HK-2 (cell line): ENCODE measurements at regions not wholly inside any gene's neighbourhood (a gene's known extent, or its start where the extent isn't known, plus 50 kb on each side); places are given as distances from the start of the nearest gene placed in this dataset.

Source experiments
- DNase-seq: peaks from one replicate; pipeline ENCODE4 v3.0.0-alpha.2; 2018; ENCODE audit not compliant: unreplicated experiment

DNA sequence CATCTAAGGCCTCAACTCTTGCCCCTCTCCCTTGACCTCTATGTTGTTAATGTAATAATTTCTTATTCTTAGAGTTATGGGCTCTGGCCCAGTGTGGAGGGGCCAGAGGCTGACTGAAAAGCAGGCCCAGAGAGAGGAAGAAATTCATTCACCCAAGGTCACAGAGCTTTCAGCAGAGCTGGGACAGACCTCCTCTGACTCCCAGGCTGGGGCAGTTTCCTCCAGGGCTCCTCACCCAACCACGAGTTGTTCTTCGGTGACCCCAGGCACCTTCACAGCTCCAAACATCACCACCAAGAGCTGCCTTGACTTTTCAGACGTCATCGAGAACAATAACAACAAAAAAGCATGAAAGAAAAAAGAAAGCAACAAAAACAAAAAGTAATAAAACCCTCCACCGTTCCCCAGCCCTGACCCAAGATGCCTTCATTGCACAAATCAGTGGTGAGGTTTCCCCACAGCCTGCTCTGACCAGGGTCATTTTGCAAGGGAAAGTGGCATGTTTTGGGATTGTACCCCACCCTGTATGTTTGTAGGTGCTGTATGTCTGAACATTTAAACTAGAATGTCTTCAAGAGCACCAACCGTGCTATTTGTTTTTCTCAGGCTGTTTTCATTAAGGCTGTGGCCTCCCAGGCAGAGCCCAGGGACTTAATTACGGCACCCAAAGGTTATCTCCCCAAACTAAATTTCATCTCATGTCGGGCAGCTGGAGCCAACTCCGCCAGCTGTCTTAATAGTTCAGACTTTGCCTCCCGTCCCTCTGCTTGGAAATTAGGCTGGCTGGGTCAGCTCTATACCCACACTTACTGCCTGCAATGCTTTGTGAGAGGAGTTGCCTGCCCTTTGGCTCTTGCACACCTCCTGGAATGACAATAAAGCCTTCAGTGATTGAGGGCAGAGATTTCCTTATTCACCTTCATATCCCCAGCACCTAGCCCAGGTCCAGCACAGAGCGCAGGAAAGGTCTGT is 173.8 kb downstream of the RPLP1 start:
- DNase-seq: no peak

DNA sequence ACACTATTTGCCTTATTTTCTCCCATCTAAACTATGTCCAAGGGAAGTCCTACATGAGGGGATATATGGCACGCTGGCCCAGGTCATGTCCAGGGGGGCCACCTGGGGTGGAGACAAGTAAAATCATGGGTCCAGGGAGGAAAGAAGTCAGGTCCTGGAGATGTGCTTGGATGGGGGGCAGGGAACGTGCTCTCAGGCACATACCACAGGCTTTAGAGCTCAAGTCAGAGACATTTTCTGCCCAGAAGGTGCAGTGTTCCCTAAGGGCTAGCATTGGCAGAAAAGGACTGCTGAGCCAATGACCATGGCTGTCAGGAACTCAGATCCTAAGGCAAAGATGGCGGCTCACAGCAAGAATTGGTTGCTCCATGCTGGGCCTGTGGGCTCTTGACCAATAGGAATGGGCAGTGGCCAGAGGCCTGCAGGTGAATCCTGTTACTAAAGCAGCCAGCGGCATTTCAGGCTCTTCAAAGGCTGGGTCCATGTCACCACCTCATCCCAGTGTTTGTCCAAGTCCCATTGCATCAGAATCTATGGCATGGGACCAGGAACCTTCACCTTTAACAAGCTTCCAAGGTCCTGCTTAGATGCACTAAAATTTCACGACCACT is 175.0 kb downstream of the RPLP1 start:
- DNase-seq: no peak

DNA sequence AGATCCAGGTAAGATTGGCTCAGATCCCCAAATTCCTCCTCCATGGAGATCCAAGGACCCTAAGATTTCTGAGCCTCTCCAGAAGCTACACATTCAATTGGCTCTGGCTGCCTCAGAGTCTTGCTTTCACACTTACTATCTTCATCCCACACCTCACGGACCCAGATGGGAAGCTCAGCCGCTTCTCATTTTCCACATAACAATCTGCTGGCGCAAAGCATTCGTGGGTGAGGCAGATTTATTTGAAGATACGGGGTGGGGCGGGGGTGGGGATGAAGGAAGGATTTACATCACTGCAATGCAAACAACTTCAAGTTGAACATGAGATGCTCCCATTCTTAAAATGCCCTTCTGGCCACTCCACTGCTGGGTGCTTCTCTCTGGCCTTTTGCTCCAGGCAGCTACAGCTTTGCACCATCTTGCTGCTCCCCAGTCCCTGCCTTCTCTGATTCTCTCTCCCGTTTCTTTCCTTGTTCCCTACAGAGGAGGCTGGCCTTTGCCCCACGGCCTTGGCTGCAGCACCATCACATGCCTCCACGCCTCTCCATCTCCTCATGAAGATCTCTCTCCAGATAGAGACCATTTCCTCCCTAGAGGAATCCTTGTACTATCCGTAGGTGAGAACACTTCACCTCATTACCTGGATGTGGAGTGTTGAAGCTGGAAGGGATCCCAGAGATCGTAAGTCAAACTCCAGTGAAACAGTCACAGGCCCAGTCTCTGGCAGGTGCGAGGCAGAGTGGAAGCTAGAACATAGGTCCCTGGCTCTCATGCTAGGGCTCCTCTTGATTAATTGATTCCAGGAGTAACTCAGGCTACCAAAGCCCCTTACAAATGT is 175.9 kb downstream of the RPLP1 start:
- DNase-seq: no peak

DNA sequence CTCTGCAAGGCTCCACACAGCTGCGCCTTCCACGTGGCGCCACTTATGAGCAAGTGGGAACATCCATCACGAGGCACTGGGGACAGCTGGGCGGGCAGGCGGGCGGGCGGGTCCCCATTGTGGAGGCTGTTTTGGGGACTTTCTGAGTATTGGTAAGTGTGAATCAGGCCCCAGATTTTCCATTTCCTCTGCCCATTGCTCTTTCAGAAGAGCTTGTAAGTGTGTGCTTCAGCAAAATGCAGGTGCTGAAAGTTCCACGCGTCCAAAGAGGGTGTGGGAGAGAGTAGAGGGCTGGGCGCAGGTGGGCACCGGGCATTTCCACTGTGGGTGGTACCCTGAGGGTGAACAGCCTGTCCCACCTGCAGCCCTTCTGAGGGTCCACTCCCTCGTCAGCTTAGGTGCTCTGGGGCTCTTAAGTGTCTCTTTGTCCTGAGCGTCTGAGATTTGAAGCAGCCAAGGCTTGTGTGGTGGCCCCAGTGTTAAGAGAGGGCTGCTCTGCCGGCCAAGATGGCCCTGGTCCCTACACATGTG is 177.1 kb downstream of the RPLP1 start:
- no peak for DNase-seq

DNA sequence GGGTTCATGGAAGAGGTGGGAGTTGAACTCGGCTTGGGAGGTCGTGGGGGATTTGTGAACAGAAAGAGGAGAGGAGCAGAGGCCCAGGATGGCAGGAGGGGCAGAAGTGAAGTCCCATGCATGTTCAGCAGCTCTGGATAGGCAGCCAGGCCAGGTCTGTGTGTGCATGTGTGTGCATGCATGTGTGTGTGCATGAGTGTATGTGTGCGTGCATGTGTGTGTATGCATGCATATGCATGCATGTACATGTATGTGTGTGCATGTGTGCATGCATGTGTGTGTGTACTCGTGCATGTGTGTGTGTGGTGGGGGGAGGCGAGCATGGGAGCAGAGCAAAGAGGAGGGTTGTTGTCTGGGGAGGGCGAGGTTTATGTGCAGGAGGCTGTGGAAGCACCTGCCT is 178.4 kb downstream of the RPLP1 start:
- DNase-seq: no peak

DNA sequence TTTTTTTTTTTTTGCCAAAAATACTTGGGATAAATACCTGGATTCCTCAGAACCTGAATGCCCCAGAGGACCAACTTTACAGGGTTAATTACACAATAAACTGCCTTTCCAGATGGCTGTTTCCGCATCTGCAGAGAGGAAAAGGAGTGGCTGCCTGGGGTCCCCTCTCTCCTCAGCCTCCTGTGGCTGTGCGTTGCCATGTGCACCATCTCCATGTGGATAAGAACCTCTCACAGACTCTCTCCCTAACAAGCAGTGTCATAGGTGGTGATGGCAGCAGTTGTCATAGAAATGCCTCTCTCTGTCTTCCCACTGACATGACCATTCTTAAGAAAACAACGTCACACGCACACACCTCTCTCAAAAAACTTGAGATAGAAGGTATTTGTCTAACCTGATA is 179.4 kb downstream of the RPLP1 start:
- DNase-seq: no peak

DNA sequence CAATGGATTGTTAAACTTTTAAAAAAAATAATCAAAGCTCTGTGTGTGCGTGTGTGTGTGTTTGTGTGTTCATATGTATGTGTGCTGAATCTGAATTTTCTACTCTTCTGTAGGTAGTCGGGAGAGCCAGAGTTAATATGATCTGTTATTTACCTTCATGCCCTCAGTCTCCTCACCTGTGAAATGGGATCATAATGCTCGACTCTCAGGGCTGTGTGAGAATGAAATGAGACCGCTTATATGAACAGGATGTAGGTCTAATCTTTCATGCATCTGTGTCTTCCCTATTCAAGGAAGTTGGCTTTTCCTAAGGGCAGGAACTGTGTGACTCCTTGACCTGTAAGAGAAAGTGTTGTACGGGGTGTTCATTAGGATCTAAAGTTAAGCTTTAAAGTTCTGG is 182.2 kb downstream of the RPLP1 start:
- no peak for DNase-seq

DNA sequence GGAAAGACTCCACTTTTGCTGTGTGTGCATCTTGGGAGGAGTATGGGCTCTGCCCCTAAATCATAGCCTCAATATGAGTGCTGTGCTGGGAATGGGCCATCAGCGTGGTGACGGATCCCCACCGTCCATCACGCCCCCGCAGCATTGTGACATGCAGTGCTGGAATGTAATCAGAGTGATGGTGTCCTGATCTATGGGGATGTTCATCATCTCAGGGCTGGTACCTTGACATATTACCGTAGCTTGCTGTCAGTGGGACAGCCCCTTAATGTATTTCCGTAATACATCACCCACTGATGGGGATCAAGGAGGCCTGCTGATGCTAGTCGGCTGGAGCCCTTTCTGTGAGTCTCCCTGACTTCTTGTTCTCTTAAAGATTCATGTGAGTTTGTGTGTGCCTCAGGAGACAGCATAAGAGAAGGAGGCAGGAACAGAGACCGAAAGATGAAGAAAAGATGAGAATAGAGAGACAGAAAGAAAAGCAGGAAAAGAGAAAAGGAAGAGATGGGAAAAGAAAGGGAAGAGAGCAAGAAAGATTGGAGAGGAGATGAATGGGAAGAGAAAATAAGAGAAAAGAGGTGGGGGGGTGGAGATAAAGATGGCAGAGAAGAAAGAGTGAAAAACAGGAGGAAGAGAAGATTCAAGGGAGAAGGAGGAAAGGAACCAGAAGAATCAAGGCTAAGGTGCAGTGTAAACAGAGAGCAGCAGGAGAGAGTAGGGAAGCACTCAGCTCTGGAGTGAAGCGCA is 183.7 kb downstream of the RPLP1 start:
- DNase-seq: no peak

DNA sequence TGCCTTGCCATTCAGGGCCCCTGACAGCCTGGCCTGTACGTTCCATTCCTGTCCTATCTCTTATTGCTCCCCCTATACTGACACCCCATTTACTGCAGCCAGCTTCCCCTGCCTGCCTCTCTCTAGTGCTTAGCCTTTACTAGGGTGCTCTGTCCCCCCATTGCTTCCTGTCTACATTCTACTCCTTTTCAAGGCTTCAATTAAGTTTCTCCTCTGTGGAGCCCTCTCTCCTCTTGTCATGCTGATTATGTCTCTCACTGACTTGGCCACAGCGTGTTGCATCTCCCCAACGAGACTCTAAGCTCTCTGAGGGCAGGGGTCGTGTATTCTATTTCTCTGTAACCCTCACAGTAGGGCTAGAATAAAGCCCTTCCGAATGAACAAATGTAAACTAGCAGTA is 185.2 kb downstream of the RPLP1 start:
- DNase-seq: no peak

DNA sequence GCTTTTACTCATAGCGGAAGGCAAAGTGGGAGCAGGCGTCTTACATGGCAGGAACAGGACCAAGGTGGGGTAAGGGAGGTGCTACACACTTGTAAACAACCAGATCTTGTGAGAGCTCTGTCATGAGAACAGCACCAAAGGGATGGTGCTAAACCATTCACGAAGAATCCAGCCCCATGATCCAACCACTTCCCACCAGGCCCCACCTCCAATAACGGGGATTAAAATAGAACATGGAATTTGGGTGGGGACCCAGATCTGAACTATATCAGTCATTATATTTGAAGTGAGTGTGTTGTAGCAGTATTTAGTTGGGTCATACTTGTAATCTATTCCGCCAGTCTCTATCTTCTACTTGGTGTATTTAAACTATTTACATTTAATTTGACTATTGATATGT is 190.9 kb downstream of the RPLP1 start:
- no peak for DNase-seq

DNA sequence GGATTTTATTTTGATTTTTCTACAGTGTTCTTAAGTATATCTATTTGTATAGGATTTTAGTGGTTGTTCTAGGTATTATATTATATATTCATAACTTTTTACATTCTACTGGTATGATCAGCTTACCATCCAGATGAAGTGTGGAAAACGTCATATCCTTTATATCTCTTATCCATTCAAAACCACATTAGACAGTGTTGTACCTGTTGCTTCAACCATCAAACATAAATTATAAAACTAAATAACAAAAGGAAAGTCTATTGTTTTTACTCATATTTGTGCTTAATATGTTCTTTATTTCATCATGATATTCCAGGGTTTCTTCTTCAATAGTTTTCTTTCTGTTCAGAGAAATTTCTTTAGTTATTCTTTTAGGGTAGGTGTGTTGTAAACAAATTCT is 191.4 kb downstream of the RPLP1 start:
- DNase-seq: no peak

DNA sequence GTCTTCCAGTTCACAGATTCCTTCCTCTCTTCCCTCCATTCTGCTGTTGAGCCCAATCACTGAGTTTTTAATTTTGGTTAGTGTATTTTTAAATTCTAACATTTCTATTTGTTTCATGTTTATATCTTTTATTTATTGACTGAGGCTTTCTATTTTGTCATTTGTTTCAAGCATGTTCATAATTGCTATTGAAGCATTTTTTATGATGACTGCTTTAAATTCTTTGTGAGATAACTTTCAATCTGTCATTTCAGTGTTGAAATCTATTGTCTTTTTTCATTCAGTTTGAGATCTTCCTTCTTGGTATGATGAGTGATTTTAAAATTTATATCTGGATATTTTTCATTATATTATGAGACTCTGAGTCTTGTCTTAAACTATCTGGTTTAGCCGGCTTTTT is 192.3 kb downstream of the RPLP1 start:
- no peak for DNase-seq

DNA sequence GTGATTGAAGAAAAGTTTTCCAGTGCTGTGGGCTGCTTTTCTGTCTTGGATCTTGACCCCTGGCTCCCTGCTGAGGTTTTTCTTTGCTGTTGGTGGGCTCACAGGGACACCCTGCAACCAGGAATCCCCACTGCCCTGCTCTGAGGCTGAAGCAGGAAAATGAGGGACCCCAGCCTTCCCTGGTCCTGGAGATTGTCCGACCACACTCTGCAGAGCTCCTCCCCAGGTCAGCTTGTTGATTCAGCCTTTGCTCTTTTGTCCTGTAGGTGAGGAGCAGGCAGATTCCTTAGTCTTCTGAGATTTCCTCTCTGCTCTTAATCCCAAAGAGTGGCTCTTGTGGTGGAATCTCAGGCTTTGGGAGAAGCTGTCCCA is 194.5 kb downstream of the RPLP1 start:
- no peak for DNase-seq

DNA sequence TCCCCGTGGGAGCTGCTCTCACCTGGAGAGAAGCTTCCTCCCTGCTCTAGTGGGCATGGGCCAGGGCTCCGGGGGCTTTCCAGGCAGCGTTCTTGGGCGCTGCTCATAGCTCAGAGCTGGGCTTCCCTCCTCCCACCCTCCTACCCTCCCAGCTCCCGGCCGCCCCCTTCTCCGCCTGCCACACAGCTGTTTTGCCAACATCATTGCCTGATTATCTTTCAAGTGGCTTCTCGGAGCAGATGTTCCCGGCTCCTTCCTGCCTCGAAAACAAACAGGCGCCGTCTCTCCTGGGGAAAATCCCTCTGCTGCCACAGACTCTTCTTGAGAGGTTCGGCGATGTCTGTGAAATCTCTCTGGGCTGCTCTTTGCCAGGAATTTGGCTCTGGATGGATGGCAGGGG is 195.6 kb downstream of the RPLP1 start:
- DNase-seq: no peak

DNA sequence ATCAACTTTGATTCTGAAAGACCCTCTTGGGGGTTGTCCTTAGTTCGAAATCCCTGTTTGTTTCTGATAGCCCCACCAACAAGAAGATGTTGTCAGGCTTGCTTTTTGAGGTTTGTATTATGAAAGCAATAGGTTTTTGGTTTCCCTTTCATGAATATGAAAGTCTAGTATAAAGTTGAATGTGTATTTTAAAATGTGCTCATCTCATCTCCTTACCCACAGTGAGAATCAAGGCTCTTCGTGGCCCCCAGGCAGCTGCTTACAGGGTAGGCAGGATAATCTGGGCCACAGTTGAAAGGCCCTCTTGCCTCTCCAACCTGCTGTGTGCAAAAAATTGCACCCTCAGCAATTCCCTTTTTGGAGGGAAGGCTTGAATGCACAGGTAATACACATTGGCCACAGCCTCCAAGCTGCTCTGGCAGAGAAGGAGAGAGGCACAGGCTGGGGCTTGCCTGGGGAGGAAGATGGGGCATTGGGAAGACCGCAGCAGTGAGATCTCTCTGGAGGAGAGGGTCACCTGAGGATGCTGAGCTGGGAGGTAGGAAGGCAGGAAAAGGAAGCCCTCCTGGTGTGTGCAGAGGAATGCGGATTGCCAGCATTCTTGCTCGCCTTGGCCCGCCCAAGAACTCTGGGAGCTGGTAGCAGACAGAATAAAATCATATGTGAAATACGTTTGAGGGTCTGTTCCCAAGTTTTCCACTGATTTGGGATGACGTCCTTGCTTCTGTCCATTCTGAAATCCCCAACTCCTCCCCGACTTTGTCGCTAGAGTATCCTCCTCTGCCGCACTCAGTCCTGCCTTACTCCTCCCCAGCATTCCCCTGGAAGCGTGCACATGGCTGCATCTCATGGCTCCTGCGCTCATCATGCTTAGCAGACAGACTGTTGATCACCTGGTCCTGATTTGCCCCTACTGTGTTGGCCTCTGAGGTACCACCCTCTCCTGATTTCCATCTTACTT is 196.4 kb downstream of the RPLP1 start:
- DNase-seq: no peak

DNA sequence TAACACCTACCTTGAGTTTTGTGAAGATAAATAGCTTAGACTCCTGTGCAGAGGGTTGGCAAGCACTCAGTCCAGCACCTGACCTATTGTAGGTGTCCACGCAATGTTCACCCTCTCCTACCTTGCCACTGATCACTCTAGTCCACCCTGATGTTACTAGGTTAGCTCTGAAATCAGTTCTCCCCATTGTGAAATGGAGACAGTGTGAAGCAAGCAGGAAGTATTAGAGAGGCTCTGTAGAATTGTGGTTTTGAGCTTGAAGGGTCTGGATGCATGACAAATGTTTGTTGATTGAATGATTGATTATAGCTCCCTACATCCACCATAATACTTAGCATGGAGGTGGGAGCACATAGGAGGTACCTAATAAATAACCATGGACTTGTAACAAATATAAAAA is 199.7 kb downstream of the RPLP1 start:
- DNase-seq: no peak

DNA sequence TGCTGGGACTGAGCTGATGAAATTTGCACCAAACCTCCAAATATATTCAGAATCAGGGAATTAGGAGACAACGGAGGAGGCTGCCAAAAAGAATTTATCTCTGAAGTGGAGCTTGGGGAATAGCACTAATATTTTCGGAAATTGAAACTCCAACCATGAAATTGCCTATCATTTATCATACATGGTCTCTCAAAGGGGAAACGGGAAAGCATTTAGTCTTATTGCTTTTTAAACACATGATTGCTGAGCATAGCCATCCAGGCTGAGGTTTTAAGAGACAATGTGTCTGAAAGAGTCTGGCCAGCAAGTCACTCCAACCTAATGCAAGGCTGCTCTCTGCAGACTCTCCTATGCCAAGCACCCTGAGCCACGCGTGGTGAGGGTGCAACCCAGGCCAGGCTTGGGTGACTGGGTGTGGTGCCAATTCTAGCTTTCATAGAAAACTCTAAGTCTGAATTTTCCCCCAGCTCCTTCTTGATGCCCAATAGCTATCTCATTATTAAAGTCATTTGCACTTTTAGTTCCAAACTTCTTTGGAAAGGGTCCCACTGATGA is 200.2 kb downstream of the RPLP1 start:
- no peak for DNase-seq

DNA sequence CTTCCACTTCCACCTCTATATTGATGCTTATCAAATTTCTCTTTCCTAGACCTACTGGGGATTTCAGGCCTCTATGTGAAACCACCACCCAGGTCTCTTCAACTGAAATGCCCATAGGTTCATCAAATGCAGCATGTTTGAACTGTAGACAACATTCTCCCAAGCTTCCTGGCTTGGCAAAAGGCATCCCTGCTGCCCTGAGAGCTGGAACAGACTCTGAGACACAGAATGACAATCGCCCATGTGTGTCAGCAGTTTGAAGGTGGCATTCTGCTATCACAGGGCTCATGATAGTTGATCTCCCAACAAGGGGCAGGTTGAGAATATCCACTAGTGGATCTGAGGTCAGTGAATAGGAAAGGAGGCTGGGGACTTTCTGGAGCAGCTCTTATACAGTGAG is 200.7 kb downstream of the RPLP1 start:
- no peak for DNase-seq

DNA sequence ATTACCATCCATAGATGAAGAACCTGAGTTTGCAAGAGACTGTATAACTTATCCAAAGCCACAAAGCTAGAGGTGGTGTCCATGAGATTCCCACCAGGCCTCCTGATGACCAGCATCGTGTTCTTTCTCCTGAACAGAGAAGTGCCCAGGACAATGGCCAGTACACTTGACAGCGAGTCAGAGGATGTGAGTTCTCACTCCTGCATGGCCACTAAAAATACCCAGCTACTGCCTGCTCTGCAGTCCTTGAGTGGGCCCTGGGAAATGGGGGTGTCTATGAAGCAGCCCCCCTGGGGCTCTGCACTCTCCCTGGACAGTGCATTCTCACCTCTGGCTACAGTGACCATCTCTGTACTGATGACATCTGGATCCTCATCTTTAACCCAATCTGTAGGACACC is 201.2 kb downstream of the RPLP1 start:
- DNase-seq: no peak
